Psoas muscle (tissue), 7 donors: ENCODE measurements at regions not wholly inside any gene's neighbourhood (a gene's known extent, or its start where the extent isn't known, plus 50 kb on each side); places are given as distances from the start of the nearest gene placed in this dataset.

Source experiments
- ATAC-seq, 4 donors: fragments of 200-7000 bp; cut with Tn5 transposase; one replicate each; pipeline ENCODE4 v1.9.1; 2020; ENCODE audit warnings: moderate library complexity in 3 of 4, mild to moderate bottlenecking in 2 of 4
- DNase-seq, 2 donors: peaks; one replicate each; pipeline ENCODE4 v3.0.0-alpha.2; 2020
- H3K27ac ChIP-seq: fragments of 200-600 bp; one replicate; pipeline ENCODE4 v1.8.0; 2022
- H3K27me3 ChIP-seq, 3 donors: fragments of 200-600 bp in 1 of 3; one replicate each; pipeline versions ENCODE4 v1.6.1 to v1.8.0; 2013 to 2022; ENCODE audit warnings: low read length in 2 of 3, mild to moderate bottlenecking in 2 of 3, moderate library complexity in 1 of 3; ENCODE audit not compliant: insufficient read depth in 3 of 3
- H3K36me3 ChIP-seq, 2 donors: fragments of 200-600 bp in 1 of 2; one replicate each; pipeline versions ENCODE4 v1.6.1 to v1.8.0; 2013 to 2022; ENCODE audit warnings: low read depth in 1 of 2, mild to moderate bottlenecking in 1 of 2, moderate library complexity in 1 of 2; ENCODE audit not compliant: insufficient read depth in 1 of 2
- H3K4me1 ChIP-seq: fragments of 200-600 bp; one replicate; pipeline ENCODE4 v1.8.0; 2022
- H3K4me3 ChIP-seq: fragments of 200-600 bp; one replicate; pipeline ENCODE4 v1.8.0; 2022; ENCODE audit warnings: mild to moderate bottlenecking
- H3K9me3 ChIP-seq: fragments of 200-600 bp; one replicate; pipeline ENCODE4 v1.8.0; 2022
- WGBS, 3 donors: extraction: QIAGEN DNeasy Blood & Tissue Kit; methylation state at CpG; one replicate each; pipeline versions ENCODE4 v1.1.6 to v1.1.7; 2013; 5-methylcytosine and 5-hydroxymethylcytosine counted together
- intact Hi-C, 2 donors: fragments of 100-400 bp; cut with DNase I; formaldehyde crosslinking; loops; one replicate each; pipeline versions ENCODE4 v1.11.0 to v1.14.2; 2022
- TF ChIP-seq, protein P1 (sequence below): fragments of 200-600 bp; IDR thresholded peaks from one replicate; pipeline ENCODE4 v1.8.0; 2022; ENCODE audit warnings: antibody characterized with exemption
- donor health status: healthy with polysubstance abuse.
- donor health status: DM: no; HTN: no; CAD: no; lungs with moderate emphysema.
- donor health status: Bipolar disorder and iron deficiency.
- donor health status: healthy.
- donor health status: DM: yes; HTN: yes; CAD: no.
- donor health status: DM: no; HTN: no; CAD: no.
- donor health status: DM: yes; HTN: yes; CAD: no.

DNA sequence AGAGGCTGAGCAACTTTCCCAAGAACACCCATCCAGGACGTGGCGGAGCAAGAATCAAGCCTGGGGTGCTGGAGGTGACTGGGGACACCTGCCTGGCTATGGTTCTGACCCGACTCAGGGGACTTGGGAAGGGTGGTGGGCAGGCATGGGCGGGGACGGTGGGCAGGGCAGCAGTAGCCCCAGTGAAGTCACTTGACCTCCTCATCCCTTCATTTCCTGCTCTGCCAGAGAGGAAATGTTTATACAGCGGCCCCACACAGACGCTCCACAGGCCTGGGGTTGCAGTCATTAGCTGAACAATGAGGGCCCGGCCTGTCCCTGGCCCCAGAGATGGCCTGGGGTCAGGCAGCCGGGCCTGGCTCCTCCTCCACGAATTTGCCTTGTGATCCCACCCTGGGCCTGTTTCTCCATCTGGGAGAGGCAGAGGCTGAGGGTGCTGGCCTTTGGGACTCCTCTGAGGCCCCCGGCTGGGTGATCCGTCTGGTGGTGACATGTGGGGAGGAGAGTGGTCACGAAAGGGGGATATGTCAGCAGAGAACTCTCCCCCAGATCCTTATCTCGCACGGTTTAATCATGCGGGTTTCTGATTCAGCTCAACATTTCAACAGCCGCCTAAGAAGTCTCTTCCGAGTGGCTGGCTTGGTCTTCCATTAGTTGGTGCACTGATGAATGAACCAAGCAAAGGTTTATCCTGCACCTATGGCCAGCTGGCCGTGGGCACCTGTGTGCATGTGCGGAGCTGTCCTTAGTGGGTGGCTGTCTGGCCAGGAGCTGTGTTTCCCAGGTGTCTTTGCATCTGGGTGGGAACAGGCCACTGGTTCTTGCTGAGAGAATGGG lies 175.9 kb downstream of the IRF8 start:
- Histone ChIP-seq H3K27me3 (peaks cover 0 to 35% (median 9%) of the 10 kb centered on the region in 3 donors), H3K36me3 (no peaks in the 10 kb centered on the region), H3K4me1 (no peaks in the 10 kb centered on the region), H3K4me3 (no peak overlapping the region), H3K27ac (no peak overlapping the region), H3K9me3 (no peaks in the 10 kb centered on the region)
- intact Hi-C loops = loop anchor here in 1 of 2 donors (5.0 kb wide), 1 partner anchor 442 kb away; no protein-coding TSS in a partner anchor
- WGBS, 3 donors = 49 to 54% (median 50%) methylated on average over 19 to 20 of the region's 20 CpGs
- no peak for DNase-seq
- no peak for ATAC-seq
- TF ChIP-seq, protein P1, sequence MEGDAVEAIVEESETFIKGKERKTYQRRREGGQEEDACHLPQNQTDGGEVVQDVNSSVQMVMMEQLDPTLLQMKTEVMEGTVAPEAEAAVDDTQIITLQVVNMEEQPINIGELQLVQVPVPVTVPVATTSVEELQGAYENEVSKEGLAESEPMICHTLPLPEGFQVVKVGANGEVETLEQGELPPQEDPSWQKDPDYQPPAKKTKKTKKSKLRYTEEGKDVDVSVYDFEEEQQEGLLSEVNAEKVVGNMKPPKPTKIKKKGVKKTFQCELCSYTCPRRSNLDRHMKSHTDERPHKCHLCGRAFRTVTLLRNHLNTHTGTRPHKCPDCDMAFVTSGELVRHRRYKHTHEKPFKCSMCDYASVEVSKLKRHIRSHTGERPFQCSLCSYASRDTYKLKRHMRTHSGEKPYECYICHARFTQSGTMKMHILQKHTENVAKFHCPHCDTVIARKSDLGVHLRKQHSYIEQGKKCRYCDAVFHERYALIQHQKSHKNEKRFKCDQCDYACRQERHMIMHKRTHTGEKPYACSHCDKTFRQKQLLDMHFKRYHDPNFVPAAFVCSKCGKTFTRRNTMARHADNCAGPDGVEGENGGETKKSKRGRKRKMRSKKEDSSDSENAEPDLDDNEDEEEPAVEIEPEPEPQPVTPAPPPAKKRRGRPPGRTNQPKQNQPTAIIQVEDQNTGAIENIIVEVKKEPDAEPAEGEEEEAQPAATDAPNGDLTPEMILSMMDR = no peak

DNA sequence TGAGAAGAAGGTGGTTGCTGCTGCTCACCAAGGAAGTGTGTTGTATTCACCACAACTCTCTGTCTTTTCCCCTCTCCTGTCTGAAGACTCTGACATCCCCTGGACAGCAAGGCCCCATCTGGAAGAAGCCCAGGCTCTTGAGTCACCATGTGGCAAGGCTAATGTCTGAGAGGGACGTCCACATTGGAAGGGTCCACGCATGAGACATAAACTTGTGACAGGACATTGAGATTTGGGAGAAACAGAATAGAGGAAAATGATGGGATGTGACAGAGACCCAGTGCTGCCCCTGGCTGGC lies 176.5 kb downstream of the IRF8 start:
- intact Hi-C loops = no loop called here
- Histone ChIP-seq H3K27ac (no peak overlapping the region), H3K27me3 (peaks cover 0 to 37% (median 9%) of the 10 kb centered on the region in 3 donors)

DNA sequence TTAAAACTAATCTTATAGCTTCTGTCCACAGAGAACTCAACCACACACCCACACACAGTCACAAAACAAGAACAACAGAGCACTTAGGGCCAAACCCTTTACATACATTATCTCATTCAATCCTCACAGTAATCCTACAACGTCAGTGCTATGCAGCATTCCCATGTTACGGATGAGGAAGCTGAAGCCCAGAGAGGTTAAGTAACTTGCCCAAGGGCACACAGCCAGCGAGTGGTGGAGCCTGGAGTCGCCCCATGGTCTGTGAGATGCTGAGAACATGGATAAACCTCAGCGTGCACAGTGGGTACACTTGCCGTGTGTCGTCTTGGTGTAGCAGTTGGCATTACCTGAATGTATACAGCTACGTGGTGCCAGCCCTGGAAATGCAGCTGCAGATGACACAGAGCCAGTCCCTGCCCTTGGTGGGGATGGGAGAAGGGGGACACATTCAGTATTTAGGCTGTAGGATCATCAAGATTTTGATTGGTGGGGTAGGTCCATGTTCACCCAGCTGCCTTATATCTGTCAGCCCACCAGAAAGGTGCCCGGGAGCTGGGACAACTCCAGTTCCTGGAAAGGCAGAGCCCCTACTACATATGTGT lies 177.0 kb downstream of the IRF8 start:
- ATAC-seq = no peak
- no peak for DNase-seq

More for the DNA sequence above, 176.5 kb downstream of the IRF8 start:
- Histone ChIP-seq H3K9me3 (no peaks in the 10 kb centered on the region), H3K4me1 (no peaks in the 10 kb centered on the region), H3K4me3 (no peak overlapping the region), H3K36me3 (no peaks in the 10 kb centered on the region)
- 47 to 65% (median 64%) methylated on average over 2 of the region's 2 CpGs for WGBS, 3 donors
- ATAC-seq = no peak
- TF ChIP-seq, protein P1 = no peak
- DNase-seq = no peak

DNA sequence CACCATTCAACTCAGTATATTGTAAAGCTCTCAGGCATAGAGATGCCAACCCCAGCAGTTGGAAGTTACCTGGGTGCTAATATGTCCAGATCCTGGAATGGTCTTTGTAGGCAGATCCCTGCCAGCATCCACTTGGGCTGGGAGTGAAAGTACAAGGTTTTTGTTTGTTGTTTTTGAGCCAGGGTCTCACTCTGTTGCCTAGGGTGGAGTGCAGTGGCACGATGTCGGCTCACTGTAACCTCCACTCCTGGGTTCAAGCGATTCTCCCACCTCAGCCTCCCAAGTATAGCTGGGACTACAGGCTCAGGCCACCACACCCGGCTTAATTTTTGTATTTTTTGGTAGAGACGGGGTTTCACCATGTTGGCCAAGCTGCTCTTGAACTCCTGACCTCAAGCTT lies 177.6 kb downstream of the IRF8 start:
- H3K4me1 ChIP-seq = no peaks in the 10 kb centered on the region
- no peak overlapping the region for H3K27ac ChIP-seq
- TF ChIP-seq, protein P1 = no peak
- intact Hi-C loops = no loop called here
- WGBS, 3 donors = 81 to 84% (median 82%) methylated on average over 5 of the region's 5 CpGs
- H3K36me3 ChIP-seq = no peaks in the 10 kb centered on the region
- peaks cover 0 to 46% (median 8%) of the 10 kb centered on the region in 3 donors for H3K27me3 ChIP-seq
- no peak overlapping the region for H3K4me3 ChIP-seq
- no peak for DNase-seq
- no peak for ATAC-seq
- no peaks in the 10 kb centered on the region for H3K9me3 ChIP-seq

More for the DNA sequence above, 177.0 kb downstream of the IRF8 start:
- Histone ChIP-seq H3K4me1 (no peaks in the 10 kb centered on the region), H3K36me3 (no peaks in the 10 kb centered on the region), H3K27ac (no peak overlapping the region), H3K4me3 (no peak overlapping the region), H3K9me3 (no peaks in the 10 kb centered on the region), H3K27me3 (peaks cover 0 to 41% (median 9%) of the 10 kb centered on the region in 3 donors)
- TF ChIP-seq, protein P1 = no peak
- intact Hi-C loops = no loop called here
- 78 to 82% (median 79%) methylated on average over 9 of the region's 9 CpGs for WGBS, 3 donors
